Lower leg skin (tissue), 4 donors: ENCODE measurements at regions not wholly inside any gene's neighbourhood (a gene's known extent, or its start where the extent isn't known, plus 50 kb on each side); places are given as distances from the start of the nearest gene placed in this dataset.

ENCODE experiments used
- DNase-seq, 2 donors: peaks; one replicate each; pipeline ENCODE4 v3.0.0-alpha.2; 2019; ENCODE audit warnings: low spot score in 2 of 2
- H3K4me3 ChIP-seq: fragments of 200-600 bp; sonication (generic); 2 replicates; pipeline ENCODE4 v1.5.1; 2017; ENCODE audit warnings: mild to moderate bottlenecking, low read depth; ENCODE audit not compliant: poor library complexity, severe bottlenecking
- POLR2A ChIP-seq, 2 donors: fragments of 450-650 bp; IDR thresholded peaks; one replicate each; pipeline ENCODE4 v1.6.1; 2016 to 2017; ENCODE audit warnings: antibody characterized with exemption in 2 of 2, mild to moderate bottlenecking in 1 of 2, moderate library complexity in 1 of 2
- WGBS, 2 donors: methylation state at CpG; one replicate each; pipeline ENCODE4 v1.1.5; 2018; 5-methylcytosine and 5-hydroxymethylcytosine counted together
- intact Hi-C: fragments of 100-400 bp; cut with DNase I; formaldehyde crosslinking; loops from one replicate; pipeline ENCODE4 v1.15.0; 2023; ENCODE audit warnings: low total_unique reads
- TF ChIP-seq, protein P1 (sequence below), 3 donors: fragments of 450-650 bp; IDR thresholded peaks; one replicate each; pipeline ENCODE4 v1.5.1; 2016; ENCODE audit warnings: antibody characterized with exemption in 3 of 3, mild to moderate bottlenecking in 3 of 3, moderate library complexity in 2 of 3

DNA sequence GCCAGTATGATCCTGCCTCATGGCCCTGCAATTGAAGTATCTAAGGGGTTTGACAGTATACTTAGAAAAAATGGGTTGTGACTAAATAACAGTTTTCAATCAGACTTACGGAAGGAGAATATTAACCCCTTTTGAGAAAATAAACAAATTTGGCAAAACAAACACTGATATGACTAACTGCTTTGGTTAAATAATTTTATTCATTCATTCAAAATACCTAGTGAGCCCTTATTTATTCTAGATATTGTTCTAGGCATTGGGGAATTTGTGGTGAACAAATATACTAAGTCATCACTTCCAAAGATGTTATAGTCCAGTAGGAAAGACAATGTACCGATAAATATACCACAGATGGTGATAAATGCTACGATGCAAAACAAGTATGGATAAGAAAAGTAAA, 358.7 kb downstream of the TGFB2 start:
- WGBS, 2 donors, result 92 to 95% methylated on average over 3 of the region's 3 CpGs
- TF ChIP-seq, protein P1, sequence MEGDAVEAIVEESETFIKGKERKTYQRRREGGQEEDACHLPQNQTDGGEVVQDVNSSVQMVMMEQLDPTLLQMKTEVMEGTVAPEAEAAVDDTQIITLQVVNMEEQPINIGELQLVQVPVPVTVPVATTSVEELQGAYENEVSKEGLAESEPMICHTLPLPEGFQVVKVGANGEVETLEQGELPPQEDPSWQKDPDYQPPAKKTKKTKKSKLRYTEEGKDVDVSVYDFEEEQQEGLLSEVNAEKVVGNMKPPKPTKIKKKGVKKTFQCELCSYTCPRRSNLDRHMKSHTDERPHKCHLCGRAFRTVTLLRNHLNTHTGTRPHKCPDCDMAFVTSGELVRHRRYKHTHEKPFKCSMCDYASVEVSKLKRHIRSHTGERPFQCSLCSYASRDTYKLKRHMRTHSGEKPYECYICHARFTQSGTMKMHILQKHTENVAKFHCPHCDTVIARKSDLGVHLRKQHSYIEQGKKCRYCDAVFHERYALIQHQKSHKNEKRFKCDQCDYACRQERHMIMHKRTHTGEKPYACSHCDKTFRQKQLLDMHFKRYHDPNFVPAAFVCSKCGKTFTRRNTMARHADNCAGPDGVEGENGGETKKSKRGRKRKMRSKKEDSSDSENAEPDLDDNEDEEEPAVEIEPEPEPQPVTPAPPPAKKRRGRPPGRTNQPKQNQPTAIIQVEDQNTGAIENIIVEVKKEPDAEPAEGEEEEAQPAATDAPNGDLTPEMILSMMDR (IDR thresholded peaks at IDR 0.05), result no peak
- TF ChIP-seq POLR2A (IDR thresholded peaks at IDR 0.05), result no peak
- DNase-seq, result no peak
- intact Hi-C loops, result no loop called here
- H3K4me3 ChIP-seq, result no peak overlapping the region

- TF ChIP-seq, protein P1 (IDR thresholded peaks at IDR 0.05), result no peak
- TF ChIP-seq POLR2A (IDR thresholded peaks at IDR 0.05), result no peak
- WGBS, 2 donors, result 83 to 92% methylated on average over 2 of the region's 2 CpGs
- H3K4me3 ChIP-seq, result no peak overlapping the region
- no peak for DNase-seq
- intact Hi-C loops, result no loop called here
Measured at GRCh38 chr1:218705391-218705790, 360.3 kb downstream of the TGFB2 start.

- TF ChIP-seq, protein P1 (IDR thresholded peaks at IDR 0.05), result no peak
- no peak for TF ChIP-seq POLR2A (IDR thresholded peaks at IDR 0.05)
- DNase-seq, result peak in 1 of 2 donors; percentile 20
- WGBS, 2 donors, result 58 to 59% methylated on average over 7 of the region's 7 CpGs
- no peak overlapping the region for H3K4me3 ChIP-seq
- intact Hi-C loops, result no loop called here
Measured at GRCh38 chr1:218705911-218706893, 361.1 kb downstream of the TGFB2 start.

DNA sequence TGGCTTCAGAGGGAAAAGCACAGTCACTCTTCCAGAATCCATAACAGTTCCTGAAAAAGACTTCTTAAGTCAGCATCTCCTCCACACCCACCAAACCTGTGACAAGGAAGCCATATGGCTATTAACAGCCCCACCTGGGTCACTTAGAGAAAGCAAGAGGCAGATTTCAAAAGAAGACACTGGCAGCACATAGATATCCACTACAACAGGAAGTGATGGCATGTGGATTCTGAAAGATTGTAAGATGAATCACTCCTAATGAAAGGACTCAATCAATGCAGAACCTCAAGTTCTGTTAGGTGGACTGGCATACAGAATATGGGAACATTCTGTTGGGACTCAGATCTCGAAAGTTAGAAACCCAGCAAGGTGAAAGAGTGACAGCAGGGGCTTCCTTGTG, 365.9 kb downstream of the TGFB2 start:
- WGBS, 2 donors, result 84 to 92% methylated on average over 1 of the region's 1 CpG
- DNase-seq, result no peak
- H3K4me3 ChIP-seq, result no peak overlapping the region
- TF ChIP-seq POLR2A (IDR thresholded peaks at IDR 0.05), result no peak
- TF ChIP-seq, protein P1 (IDR thresholded peaks at IDR 0.05), result no peak
- intact Hi-C loops, result no loop called here

DNA sequence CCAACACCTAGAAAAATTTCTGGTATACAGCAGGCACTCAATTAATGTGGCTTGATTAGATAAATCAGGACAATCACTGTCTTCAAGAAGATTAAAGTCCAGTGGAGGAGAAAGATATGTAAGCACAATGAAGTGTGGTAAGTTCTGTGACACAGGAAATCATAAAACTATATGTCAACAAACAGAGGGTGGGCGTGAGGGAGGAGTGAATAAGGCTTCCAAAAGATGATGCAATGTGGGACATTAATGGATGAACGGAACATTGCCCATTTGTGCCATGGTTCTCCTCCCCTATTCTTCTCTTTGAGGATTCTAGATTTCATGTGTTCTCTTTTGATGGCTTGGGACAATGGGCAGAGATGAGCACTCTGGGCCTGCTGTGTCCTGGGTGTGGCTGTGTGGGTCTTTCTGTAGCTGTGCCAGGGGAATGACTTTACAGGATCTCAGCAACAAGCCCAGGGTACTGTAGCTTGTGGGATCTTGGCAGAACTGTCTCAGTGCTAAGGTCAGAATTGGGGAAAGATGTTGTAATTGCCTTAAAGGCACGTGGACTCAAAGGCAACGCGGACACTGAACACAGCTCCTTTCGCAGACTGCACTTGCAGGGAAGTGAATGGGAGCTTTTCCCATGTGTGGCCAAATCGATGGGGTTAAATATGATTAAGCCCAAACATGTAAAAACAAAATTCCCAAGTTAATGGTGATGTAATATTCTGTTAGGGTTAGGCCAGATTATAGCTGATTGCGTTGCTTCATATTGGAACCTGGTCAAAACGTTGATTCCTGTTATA, 366.9 kb downstream of the TGFB2 start:
- no peak overlapping the region for H3K4me3 ChIP-seq
- WGBS, 2 donors, result 35 to 39% methylated on average over 9 of the region's 9 CpGs
- intact Hi-C loops, result no loop called here
- peak; percentile 60 to 85 for DNase-seq
- TF ChIP-seq, protein P1 (IDR thresholded peaks at IDR 0.05), result no peak
- TF ChIP-seq POLR2A (IDR thresholded peaks at IDR 0.05), result no peak
